ENCODE measurements at regions not wholly inside any gene's neighbourhood (a gene's known extent, or its start where the extent isn't known, plus 50 kb on each side); places are given as distances from the start of the nearest gene placed in this dataset.

GRCh38 chr12:81998761-81999378, 239.7 kb upstream of the PPFIA2 start:
- H3K27me3 ChIP-seq (replicated peaks), result no peaks in the 10 kb centered on the region
- no peaks in the 10 kb centered on the region for H3K36me3 ChIP-seq (replicated peaks)
- no peak overlapping the region for H3K27ac ChIP-seq
- in situ Hi-C loops (cut with HindIII; ENCODE audit: low pct_ligation_motif_present, low sequenced_read_pairs), result no loop called here
- H3K4me3 ChIP-seq (ENCODE audit: low read depth, low read length), result no peak overlapping the region
- DNase-seq, result peak; percentile 65
- no peak for TF ChIP-seq CTCF (IDR thresholded peaks at IDR 0.05; ENCODE audit: low read depth, low read length, missing control alignments)

GRCh38 chr12:81992461-81992860, 233.3 kb upstream of the PPFIA2 start:
- Histone ChIP-seq H3K27me3 (replicated peaks) (no peaks in the 10 kb centered on the region), H3K36me3 (replicated peaks) (no peaks in the 10 kb centered on the region), H3K27ac (no peak overlapping the region), H3K4me3 (ENCODE audit: low read depth, low read length) (no peak overlapping the region)
- in situ Hi-C loops (cut with HindIII; ENCODE audit: low pct_ligation_motif_present, low sequenced_read_pairs), result no loop called here
- TF ChIP-seq CTCF (IDR thresholded peaks at IDR 0.05; ENCODE audit: low read depth, low read length, missing control alignments), result peak; percentile 18
- peak; percentile 31 for DNase-seq

DNA sequence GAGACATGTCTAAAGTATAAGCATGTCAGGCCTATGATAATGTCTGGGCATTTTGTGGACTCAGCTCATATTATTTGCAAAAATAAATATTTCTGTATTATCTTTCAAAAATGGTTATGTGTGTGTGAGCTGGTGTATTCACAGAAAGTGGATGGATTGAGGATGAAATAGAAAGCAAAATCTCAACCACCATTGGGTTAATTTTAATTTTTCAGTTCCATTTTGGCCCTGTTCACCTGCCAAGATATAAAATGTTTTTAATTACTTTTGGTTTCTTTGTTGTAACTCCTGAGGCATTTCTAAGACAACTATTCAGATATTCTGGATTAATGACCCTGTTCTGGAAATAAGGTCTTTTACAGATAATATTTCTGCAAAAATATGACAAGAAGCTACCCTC, 232.7 kb upstream of the PPFIA2 start:
- no peaks in the 10 kb centered on the region for H3K36me3 ChIP-seq (replicated peaks)
- H3K4me3 ChIP-seq (ENCODE audit: low read depth, low read length), result no peak overlapping the region
- H3K27me3 ChIP-seq (replicated peaks), result no peaks in the 10 kb centered on the region
- in situ Hi-C loops (cut with HindIII; ENCODE audit: low pct_ligation_motif_present, low sequenced_read_pairs), result no loop called here
- no peak overlapping the region for H3K27ac ChIP-seq
- no peak for DNase-seq
- TF ChIP-seq CTCF (IDR thresholded peaks at IDR 0.05; ENCODE audit: low read depth, low read length, missing control alignments), result no peak

DNA sequence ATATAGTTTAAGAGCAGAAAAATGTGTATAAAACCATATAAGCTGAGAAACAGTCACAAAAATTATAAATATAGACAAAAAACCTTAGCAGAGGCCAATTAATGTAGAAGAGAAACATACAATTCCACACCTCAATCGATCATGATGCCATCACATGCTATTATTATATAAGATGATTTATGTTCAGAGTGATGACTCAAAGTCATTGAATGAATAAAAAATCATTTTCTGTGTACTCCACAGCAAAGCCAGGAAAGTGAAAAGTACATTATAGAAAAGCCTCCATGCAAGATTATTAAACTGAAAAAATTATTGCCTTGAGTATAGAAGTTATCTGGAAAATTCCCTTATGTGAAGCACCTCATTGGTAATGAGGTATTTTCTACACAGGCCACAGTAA, 229.2 kb upstream of the PPFIA2 start:
- Histone ChIP-seq H3K36me3 (replicated peaks) (no peaks in the 10 kb centered on the region), H3K27me3 (replicated peaks) (no peaks in the 10 kb centered on the region), H3K4me3 (ENCODE audit: low read depth, low read length) (no peak overlapping the region), H3K27ac (no peak overlapping the region)
- in situ Hi-C loops (cut with HindIII; ENCODE audit: low pct_ligation_motif_present, low sequenced_read_pairs), result no loop called here
- no peak for TF ChIP-seq CTCF (IDR thresholded peaks at IDR 0.05; ENCODE audit: low read depth, low read length, missing control alignments)
- DNase-seq, result no peak

- no peak for DNase-seq
- H3K27ac ChIP-seq, result no peak overlapping the region
Measured at GRCh38 chr12:81987371-81987770, 228.2 kb upstream of the PPFIA2 start.

More at GRCh38 chr12:81987371-81987770, 228.2 kb upstream of the PPFIA2 start:
- H3K4me3 ChIP-seq (ENCODE audit: low read depth, low read length), result no peak overlapping the region
- no peaks in the 10 kb centered on the region for H3K36me3 ChIP-seq (replicated peaks)
- no peaks in the 10 kb centered on the region for H3K27me3 ChIP-seq (replicated peaks)
- TF ChIP-seq CTCF (IDR thresholded peaks at IDR 0.05; ENCODE audit: low read depth, low read length, missing control alignments), result no peak
- in situ Hi-C loops (cut with HindIII; ENCODE audit: low pct_ligation_motif_present, low sequenced_read_pairs), result no loop called here
